ENCODE measurements at regions not wholly inside any gene's neighbourhood (a gene's known extent, or its start where the extent isn't known, plus 50 kb on each side); places are given as distances from the start of the nearest gene placed in this dataset.
A peak's percentile ranks its signal among the peaks of the same experiment; 100 is the strongest.
"Not testable (repeated sequence)": the region's sequence is repeated elsewhere in the genome, so short reads cannot be mapped to it uniquely, and the experiment has no call there.

DNA sequence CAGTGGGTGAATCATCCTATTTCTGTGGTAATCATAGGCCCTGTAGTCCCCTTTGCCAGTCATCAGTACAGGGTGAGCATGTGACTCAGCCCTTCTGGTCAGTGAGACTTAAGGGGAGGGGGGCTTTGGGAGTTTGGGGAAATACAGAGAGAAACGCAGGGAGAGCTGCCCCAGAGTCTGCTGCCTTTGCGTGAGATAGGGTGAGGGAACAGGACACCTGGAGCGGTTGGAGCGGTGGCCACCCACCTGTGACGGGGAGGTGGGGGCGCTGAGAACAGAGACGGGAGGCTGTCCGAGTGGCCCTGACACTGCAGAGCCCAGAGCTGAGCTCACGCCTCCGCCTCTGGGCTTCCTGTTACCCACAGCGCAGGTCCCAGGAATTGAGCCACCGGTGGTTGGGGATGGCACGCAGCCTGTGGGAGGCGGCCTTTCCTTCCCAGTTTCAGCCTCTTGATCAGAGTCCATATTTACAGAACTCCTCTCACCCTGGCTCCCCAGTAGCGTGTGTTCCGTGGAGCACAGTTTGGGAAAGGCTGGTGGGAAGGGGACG is 92.0 kb upstream of the ERCC6L2 start:
- DNase-seq: no peak

DNA sequence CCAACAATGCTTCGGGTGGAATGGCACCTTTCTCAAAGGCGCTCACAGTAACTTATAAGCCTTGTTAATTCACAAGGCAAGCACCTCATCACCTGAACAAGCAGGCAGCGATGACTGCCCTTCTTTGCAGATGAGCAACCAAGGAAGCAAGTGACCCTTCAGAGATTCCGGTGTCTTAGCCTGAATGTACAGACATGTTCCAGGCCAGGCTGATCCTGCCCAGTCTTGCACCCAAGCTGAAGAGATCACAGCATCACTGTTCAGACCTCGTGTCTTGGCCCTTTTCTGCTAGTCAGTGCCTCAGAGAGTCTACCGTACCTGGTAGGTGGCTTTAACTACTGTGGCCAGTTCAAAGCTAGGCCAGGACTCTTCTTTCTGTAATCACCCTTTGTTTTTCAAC is 94.7 kb upstream of the ERCC6L2 start:
- DNase-seq: no peak

DNA sequence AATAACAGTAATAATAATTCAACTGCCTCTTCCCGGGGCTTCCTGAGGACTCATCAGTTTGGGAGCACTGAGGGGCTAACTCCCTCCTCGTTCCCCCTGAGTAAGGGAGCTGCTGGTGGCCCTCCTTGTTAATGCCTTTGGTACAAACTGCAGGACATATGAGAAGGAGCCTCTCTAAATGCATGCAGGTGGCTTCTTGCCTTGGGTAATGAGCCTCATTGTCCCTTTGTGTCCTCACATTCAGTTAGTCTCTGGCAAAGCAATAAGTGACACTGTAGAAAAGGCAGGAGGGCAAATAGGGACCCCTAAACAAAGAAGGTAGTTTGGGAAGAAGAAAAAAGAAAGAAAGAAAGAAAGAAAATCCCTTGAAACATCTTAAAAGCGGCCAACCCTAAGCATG is 95.4 kb upstream of the ERCC6L2 start:
- no peak for DNase-seq

- not testable (repeated sequence) for DNase-seq
These were observed 95.9 kb upstream of the ERCC6L2 start for GRCh38 chr9:95779597-95779996.

DNA sequence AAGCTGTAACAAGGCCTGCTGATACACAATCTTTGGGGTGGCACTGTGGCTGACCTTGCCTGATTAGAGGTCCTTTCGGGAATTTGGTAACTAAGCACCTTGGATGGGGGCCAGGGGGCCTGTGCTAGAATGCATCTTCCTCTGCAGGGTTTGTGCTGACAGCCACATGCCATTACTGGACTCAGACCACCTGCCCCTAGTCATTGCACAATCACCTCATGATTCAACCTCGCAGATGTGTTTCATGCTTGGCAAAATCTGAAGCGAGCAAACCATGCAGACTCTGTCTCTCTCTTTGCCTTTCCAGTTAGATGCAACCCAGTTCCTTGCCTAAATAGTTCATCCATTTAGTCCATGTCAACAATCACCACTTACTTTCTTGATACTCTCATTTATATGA is 96.5 kb upstream of the ERCC6L2 start:
- no peak for DNase-seq

DNA sequence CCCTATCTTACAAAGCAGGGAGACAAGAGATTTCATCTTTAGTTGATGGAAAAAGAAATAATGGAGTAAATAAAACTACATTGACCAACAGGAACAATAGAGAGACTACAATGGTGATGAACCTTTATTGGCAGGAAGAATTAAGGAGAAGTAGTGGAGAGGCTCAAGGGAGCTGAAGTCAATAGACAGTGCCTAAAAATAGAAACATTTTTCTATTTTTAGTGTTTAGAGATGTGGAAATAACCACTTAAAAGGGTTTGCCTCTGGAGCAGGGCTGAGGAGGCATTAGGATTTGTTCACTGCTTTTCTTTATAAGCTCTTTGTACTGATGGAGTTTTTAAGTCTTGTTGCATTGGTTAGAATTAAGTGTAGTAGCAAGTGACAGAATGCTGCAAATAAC is 98.4 kb upstream of the ERCC6L2 start:
- DNase-seq: peak in 1 of 4 experiments; percentile 7

GRCh38 chr9:95776176-95776575 is 99.3 kb upstream of the ERCC6L2 start:
- no peak for DNase-seq

DNA sequence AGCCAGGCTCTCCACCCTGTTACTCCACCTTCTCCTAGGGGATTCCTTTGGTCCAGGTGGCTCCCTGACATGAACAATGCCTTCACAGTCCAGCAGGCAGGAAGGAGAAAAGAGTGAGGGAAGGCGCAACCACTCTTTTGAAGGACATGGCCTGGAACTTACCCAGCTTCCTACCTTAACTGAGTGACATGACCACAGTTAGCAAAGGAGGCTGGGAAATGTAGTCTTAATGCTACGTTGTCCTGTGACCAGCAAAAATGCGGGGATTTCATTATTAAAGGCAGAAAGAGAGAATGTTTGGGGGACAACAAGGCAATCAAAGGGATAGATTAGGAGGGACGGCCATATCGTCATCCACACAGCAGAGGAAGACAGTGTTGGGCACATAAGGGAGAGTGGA is 100.3 kb upstream of the ERCC6L2 start:
- no peak for DNase-seq

DNA sequence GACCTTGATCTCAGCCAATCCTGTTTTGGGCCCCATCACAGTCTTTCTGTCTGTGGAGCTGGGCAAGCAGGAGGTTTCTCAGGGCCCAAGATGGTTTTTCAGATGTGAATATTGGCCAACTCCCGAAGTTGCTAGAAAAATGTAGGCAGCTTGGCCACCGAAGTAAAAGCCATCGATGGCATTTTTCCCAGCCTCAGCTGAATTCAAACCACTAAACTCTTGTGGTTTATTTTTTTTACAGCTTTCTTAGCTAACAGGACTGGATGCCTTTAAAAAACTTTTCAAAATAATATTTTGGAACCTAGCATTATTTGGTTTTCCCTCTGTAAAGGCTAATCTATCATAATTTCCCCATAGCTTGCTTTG is 102.5 kb upstream of the ERCC6L2 start:
- DNase-seq: no peak

GRCh38 chr9:95772320-95773052 is 103.0 kb upstream of the ERCC6L2 start:
- no peak for DNase-seq

DNA sequence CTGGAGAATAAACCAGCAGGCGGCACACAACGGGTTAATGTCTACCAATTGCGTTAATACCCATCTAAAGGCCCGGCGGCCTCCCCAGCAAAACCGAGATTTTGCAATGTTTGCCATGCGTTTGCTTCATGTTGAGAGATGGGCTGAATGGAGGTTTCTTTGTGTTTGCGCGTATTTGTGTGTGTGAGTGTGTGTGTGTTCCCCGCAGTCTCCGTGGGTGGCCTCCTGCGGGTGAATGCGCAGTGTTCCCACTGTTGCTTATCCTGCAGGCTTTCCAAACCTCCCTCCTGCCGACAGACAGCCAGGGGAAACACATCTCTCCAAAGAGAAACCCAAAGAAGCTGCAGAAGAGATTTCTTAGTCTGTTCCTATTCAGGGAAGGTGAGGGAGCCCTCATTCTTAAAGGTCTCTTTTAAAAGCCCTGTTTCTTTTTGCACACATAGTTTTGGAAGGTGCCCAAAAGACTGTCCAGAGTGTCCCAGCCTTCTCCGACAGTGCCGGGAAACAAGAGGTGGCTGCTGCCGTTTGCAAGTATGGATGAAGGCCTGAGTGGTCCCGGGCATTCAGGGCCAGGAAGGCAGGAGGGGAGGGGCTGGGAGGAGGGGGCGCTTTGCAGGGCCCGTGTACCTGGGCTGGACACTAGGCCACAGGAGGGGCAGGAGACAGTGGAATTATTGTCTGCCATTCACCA is 103.8 kb upstream of the ERCC6L2 start:
- no peak for DNase-seq

GRCh38 chr9:95770653-95771131 is 104.8 kb upstream of the ERCC6L2 start:
- no peak for DNase-seq

DNA sequence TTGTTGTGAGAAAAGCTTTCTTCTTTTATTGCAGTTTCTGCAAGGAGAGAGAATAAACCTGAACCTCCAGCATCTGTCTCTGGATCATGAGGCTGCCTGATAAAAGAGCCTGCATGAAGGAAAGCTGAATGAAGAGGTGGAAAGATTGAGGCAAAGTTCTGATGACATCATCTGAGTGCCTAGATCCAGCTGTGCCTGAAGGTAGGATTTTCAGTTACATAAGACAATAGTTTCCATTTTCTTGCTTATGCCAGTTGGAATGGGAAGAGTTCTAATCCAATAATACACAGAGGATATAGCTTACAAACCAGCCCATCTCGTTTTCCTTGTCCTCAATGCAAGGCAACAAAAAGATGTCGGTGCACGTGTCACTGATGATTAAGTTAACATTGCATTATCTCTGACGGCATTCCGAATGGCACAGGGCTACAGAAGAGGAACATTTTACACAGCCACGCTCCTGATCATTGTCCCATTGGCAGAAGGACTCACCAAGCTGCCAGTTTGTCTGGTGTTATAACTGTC is 105.5 kb upstream of the ERCC6L2 start:
- DNase-seq: no peak

GRCh38 chr9:95769473-95769872 is 106.0 kb upstream of the ERCC6L2 start:
- no peak for DNase-seq

DNA sequence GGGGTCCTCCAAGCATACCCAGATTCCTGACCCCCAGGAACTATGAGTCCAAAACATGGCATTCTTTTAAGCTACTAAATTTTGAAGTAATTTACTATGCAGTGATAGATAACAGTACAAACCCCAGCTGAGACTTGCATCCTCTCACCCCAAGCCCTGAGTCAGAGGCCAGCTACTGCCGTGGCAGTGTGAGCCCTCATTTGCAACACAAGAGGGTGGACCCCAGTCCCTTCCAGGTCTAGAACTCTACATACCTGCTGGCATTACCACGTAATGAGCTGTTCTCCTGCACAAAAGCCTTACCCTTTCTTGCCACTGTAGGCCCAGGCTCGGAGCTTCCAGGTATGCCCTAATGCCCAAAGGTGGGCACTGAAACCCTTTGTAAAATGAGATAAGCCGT is 108.6 kb upstream of the ERCC6L2 start:
- DNase-seq: no peak

DNA sequence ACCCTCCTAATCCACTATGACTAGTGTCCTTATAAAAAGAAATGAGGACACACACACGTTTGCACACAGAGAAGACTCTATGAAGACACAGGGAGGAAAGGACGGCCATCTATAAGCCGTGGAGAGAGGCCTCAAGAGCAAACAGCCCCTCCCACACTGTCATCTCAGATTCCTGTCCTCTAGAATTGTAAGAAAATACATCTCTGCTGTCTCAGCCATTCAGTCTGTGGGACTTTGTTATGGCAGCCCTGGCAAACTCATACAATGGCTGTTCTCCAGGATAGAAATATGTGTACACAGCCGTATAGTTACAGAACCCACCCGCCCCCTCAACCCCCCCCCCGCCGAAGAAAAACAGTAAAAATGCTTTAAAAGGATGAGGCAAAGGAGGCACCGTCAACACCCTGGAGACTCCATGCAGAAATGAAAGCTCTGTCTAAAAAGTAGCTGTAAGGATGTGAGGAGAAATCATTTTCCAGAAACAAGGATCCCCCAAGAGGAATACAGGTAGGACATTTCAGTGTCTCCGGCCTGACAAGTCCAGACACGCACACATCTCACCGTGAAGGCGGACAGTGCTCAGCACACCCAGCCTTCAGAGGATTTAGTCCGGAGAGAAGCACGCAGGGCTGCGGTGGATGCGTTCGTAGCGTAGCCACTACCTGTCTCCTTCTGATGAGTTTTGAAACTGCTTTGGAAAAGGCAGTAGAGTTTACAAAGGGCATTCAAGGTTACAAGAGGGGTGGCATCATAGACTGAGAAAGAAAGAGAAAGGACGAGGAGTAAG is 110.8 kb upstream of the ERCC6L2 start:
- no peak for DNase-seq

DNA sequence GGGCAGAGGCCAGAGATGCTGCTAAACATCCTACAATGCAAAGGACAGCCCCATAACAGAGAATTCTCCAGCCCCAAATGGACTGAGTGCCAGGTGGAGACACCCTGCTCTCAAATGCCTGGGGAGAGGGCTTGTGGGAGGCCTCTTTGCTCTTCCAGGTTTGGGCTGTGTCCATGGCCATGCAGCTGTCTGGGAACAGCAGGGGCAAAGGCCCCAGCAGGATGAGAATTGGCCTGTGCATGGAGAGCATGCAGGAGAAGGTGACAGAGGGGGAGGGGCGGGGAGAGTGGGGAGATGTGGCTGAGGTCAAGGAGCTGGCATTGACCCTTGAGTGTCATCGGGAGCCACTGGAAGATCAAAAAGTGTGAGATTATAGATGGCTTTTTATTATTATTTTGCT is 111.5 kb upstream of the ERCC6L2 start:
- DNase-seq: no peak

DNA sequence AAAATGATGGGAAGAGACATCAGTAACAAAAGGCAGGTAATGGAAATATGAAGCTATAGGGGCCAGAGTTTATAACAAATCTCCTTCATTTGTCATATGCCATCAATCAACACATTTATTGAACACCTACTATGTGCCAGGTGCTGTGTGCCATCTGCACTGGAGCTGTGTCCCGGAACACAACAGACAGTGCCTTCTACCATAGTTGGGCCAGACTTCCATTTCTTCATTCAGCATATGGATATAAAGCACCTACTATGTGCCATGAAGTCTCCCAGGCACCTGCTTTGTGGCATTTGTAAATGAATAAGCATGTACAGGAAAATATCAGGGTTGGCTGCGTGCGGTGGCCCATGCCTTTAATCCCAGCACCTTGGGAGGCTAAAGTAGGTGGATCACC is 112.5 kb upstream of the ERCC6L2 start:
- no peak for DNase-seq

DNA sequence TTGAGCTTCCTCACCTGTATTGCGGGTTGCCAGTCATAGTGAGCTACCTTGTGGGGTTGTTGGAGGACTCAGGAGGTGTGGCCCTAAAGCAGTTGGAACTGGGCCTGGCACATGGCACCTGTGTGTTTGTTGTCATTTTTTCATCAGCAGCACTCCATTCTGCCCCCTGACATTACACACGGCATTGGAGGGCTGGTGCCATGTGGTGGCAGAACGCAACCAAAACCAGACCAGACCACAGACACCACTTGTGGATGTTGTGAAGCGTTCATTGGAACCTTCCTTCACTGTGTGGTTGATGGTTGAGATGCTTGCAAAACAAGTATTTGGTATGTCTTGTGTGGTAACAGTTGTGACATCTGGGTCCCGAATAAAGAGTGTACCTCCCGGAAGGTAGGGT is 113.2 kb upstream of the ERCC6L2 start:
- no peak for DNase-seq

DNA sequence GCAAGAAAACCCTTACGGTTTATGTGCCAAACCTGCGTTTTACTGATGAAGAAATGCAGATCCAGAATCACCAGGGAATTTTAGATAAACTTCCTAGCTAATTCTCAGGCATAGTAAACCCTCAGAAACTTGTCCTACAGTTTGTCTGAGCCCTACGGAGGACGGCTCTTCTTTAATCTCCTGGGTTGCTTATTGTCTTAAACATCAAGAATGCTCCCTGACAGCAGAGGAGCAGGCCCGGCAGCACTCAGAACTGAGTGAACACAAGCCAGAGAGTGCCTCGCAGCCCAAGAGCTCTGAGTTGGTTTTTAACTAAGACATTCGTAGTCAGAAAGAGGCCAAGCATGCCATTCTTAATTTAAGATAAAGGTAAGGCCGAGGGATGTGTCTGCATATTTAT is 114.7 kb upstream of the ERCC6L2 start:
- no peak for DNase-seq

DNA sequence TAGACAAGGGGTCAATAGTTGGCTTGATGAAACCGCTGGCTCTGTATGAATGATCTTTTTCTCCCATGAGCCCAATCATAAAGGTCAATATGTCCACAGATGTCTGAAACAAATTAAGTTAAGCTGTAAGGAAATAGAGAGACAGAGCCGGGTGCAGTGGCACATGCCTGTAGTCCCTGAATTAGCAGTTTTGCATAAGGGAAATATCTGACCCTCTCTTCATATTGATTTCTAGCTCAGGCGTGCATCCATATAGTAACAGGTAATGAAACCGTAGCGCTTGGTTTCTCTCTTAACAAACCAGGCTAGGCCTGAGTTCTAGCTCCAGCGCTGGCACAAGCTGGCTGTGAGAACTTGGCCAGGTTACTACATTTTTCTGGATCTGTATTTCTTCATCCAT is 118.1 kb upstream of the ERCC6L2 start:
- no peak for DNase-seq

- DNase-seq: no peak
These were observed 118.5 kb upstream of the ERCC6L2 start for GRCh38 chr9:95756986-95757385.

GRCh38 chr9:95756101-95756500 is 119.4 kb upstream of the ERCC6L2 start:
- no peak for DNase-seq
